NT2/D1 (cell line): ENCODE measurements at regions not wholly inside any gene's neighbourhood (a gene's known extent, or its start where the extent isn't known, plus 50 kb on each side); places are given as distances from the start of the nearest gene placed in this dataset.

Experiments used
- SUZ12 ChIP-seq: IDR thresholded peaks from 2 replicates; pipeline ENCODE4 v1.6.1; 2011; ENCODE audit not compliant: insufficient read length, insufficient read depth; ENCODE audit errors: extremely low read depth
- ZNF274 ChIP-seq: IDR thresholded peaks from 2 replicates; pipeline ENCODE4 v1.6.1; 2011; ENCODE audit warnings: mild to moderate bottlenecking, low read depth, low read length

DNA sequence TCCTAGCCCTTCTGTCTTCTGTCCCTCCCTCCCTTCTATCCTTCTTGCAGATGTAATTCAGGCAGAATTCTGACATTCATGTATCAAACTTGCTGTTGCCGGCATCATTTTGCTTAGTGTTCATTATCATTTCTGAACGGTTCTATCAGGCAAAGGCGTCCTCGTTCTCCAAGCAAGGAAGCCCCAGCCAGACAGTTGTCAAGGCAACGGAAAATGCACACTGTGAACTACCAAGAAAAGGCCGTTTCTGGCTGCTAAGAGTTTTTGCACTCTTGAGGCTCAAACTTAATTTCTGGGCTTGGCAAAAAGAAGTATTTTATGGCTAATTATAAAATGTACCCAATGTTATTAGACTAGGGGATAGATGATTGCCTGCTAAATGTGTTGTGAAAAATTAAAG is 164.7 kb upstream of the KCNJ15 start:
- TF ChIP-seq SUZ12 (no peak), ZNF274 (no peak)
